ENCODE measurements at regions not wholly inside any gene's neighbourhood (a gene's known extent, or its start where the extent isn't known, plus 50 kb on each side); places are given as distances from the start of the nearest gene placed in this dataset.

DNA sequence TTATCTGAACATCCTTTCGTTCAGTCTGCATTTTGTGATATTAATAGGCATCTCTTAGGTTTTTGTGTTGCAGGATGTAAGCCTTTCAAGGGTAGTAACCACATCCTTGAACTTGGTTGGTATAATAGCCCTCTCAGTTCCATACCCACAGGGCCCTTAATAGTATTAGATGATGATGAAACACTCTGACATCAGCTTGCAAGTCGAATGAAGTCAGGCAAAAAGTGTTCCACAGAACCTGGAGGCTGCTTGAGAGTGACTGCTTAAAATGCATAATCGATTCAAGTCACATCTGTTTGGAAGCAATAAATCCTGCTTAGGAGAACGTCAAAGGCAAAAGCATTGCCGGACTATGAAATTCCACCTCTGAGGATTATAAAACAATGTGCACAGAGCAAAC lies 415.6 kb upstream of the KAZN start:
- WGBS, 2 donors (ENCODE audit: extremely low coverage in 2 of 2, insufficient read length in 2 of 2, insufficient replicate concordance in 1 of 2), result no CpG with 5 or more reads among the region's 5 CpGs
- H3K18ac ChIP-seq (ENCODE audit: low read length), result no peak overlapping the region

GRCh38 chr1:14183329-14183728 lies 415.2 kb upstream of the KAZN start:
- Histone ChIP-seq H3K4me1 (ENCODE audit: control insufficient read depth in 2 of 2, insufficient read depth in 1 of 2, low read depth in 1 of 2, low read length in 2 of 2) (peaks cover 5 to 21% of the 10 kb centered on the region in 2 donors), H3K18ac (ENCODE audit: low read length) (no peak overlapping the region), H2BK12ac (ENCODE audit: low read length) (no peak overlapping the region), H3K4ac (ENCODE audit: low read length) (no peak overlapping the region), H3K27ac (replicated peaks; ENCODE audit: low read length) (no peak overlapping the region), H3K79me1 (ENCODE audit: low read depth, low read length) (no peaks in the 10 kb centered on the region), H3K27me3 (ENCODE audit: control insufficient read depth in 3 of 3, insufficient read depth in 3 of 3, low read depth in 1 of 3, low read length in 3 of 3) (no peaks in the 10 kb centered on the region), H4K91ac (ENCODE audit: low read depth, low read length, poor library complexity) (no peak overlapping the region), H3K23ac (ENCODE audit: low read depth, low read length, poor library complexity) (no peak overlapping the region), H2BK15ac (ENCODE audit: low read length) (no peak overlapping the region), H3K36me3 (replicated peaks in 1 of 2; ENCODE audit: control insufficient read depth in 2 of 2, insufficient read depth in 2 of 2, low read length in 2 of 2) (no peaks in the 10 kb centered on the region), H2BK5ac (ENCODE audit: low read length) (no peak overlapping the region), H3K4me3 (ENCODE audit: low read length in 2 of 2) (no peak overlapping the region), H4K8ac (ENCODE audit: low read depth, low read length) (no peak overlapping the region), H3K14ac (ENCODE audit: low read length) (no peak overlapping the region), H3K4me2 (ENCODE audit: insufficient read depth, low read length, poor library complexity, severe bottlenecking) (no peak overlapping the region), H2AFZ (ENCODE audit: low read length) (peak overlapping the region; percentile 17), H2BK120ac (ENCODE audit: low read depth, low read length) (no peak overlapping the region), H2AK5ac (ENCODE audit: low read depth, low read length) (no peak overlapping the region), H3K9me3 (replicated peaks in 1 of 2; ENCODE audit: control insufficient read depth in 2 of 2, insufficient read depth in 1 of 2, low read depth in 1 of 2, low read length in 2 of 2) (peaks cover 0 to 2% of the 10 kb centered on the region in 2 donors), H3K9ac (ENCODE audit: low read depth, low read length, poor library complexity) (no peak overlapping the region)
- no CpG with 5 or more reads among the region's 11 CpGs for WGBS, 2 donors (ENCODE audit: extremely low coverage in 2 of 2, insufficient read length in 2 of 2, insufficient replicate concordance in 1 of 2)
- no peak for DNase-seq (ENCODE audit: low spot score)

More for the DNA sequence above, 415.6 kb upstream of the KAZN start:
- Histone ChIP-seq H3K9ac (ENCODE audit: low read depth, low read length, poor library complexity) (no peak overlapping the region), H2BK12ac (ENCODE audit: low read length) (no peak overlapping the region), H3K27me3 (ENCODE audit: control insufficient read depth in 3 of 3, insufficient read depth in 3 of 3, low read depth in 1 of 3, low read length in 3 of 3) (no peaks in the 10 kb centered on the region), H3K23ac (ENCODE audit: low read depth, low read length, poor library complexity) (no peak overlapping the region), H3K36me3 (replicated peaks in 1 of 2; ENCODE audit: control insufficient read depth in 2 of 2, insufficient read depth in 2 of 2, low read length in 2 of 2) (no peaks in the 10 kb centered on the region), H3K27ac (replicated peaks; ENCODE audit: low read length) (no peak overlapping the region), H2AK5ac (ENCODE audit: low read depth, low read length) (no peak overlapping the region), H4K91ac (ENCODE audit: low read depth, low read length, poor library complexity) (no peak overlapping the region), H3K14ac (ENCODE audit: low read length) (no peak overlapping the region), H2BK120ac (ENCODE audit: low read depth, low read length) (no peak overlapping the region), H2BK5ac (ENCODE audit: low read length) (no peak overlapping the region), H2BK15ac (ENCODE audit: low read length) (no peak overlapping the region), H4K8ac (ENCODE audit: low read depth, low read length) (no peak overlapping the region), H3K9me3 (replicated peaks in 1 of 2; ENCODE audit: control insufficient read depth in 2 of 2, insufficient read depth in 1 of 2, low read depth in 1 of 2, low read length in 2 of 2) (peaks cover 0 to 2% of the 10 kb centered on the region in 2 donors), H3K4ac (ENCODE audit: low read length) (no peak overlapping the region), H3K4me1 (ENCODE audit: control insufficient read depth in 2 of 2, insufficient read depth in 1 of 2, low read depth in 1 of 2, low read length in 2 of 2) (peaks cover 5 to 21% of the 10 kb centered on the region in 2 donors), H3K4me2 (ENCODE audit: insufficient read depth, low read length, poor library complexity, severe bottlenecking) (no peak overlapping the region), H2AFZ (ENCODE audit: low read length) (no peak overlapping the region), H3K79me1 (ENCODE audit: low read depth, low read length) (no peaks in the 10 kb centered on the region), H3K4me3 (ENCODE audit: low read length in 2 of 2) (no peak overlapping the region)
- no peak for DNase-seq (ENCODE audit: low spot score)

- Histone ChIP-seq H3K4me1 (ENCODE audit: control insufficient read depth in 2 of 2, insufficient read depth in 1 of 2, low read depth in 1 of 2, low read length in 2 of 2) (peaks cover 5 to 21% of the 10 kb centered on the region in 2 donors), H2AFZ (ENCODE audit: low read length) (no peak overlapping the region), H2BK12ac (ENCODE audit: low read length) (no peak overlapping the region), H4K8ac (ENCODE audit: low read depth, low read length) (no peak overlapping the region), H3K23ac (ENCODE audit: low read depth, low read length, poor library complexity) (no peak overlapping the region), H2BK5ac (ENCODE audit: low read length) (no peak overlapping the region), H3K27ac (replicated peaks; ENCODE audit: low read length) (no peak overlapping the region), H3K36me3 (replicated peaks in 1 of 2; ENCODE audit: control insufficient read depth in 2 of 2, insufficient read depth in 2 of 2, low read length in 2 of 2) (no peaks in the 10 kb centered on the region), H4K91ac (ENCODE audit: low read depth, low read length, poor library complexity) (no peak overlapping the region), H3K4me3 (ENCODE audit: low read length in 2 of 2) (no peak overlapping the region), H3K4me2 (ENCODE audit: insufficient read depth, low read length, poor library complexity, severe bottlenecking) (no peak overlapping the region), H2AK5ac (ENCODE audit: low read depth, low read length) (no peak overlapping the region), H3K27me3 (ENCODE audit: control insufficient read depth in 3 of 3, insufficient read depth in 3 of 3, low read depth in 1 of 3, low read length in 3 of 3) (no peaks in the 10 kb centered on the region), H3K9ac (ENCODE audit: low read depth, low read length, poor library complexity) (no peak overlapping the region), H2BK120ac (ENCODE audit: low read depth, low read length) (no peak overlapping the region), H3K18ac (ENCODE audit: low read length) (no peak overlapping the region), H3K4ac (ENCODE audit: low read length) (no peak overlapping the region), H3K14ac (ENCODE audit: low read length) (no peak overlapping the region), H3K79me1 (ENCODE audit: low read depth, low read length) (no peaks in the 10 kb centered on the region), H2BK15ac (ENCODE audit: low read length) (no peak overlapping the region), H3K9me3 (replicated peaks in 1 of 2; ENCODE audit: control insufficient read depth in 2 of 2, insufficient read depth in 1 of 2, low read depth in 1 of 2, low read length in 2 of 2) (peaks cover 0 to 2% of the 10 kb centered on the region in 2 donors)
- WGBS, 2 donors (ENCODE audit: extremely low coverage in 2 of 2, insufficient read length in 2 of 2, insufficient replicate concordance in 1 of 2), result no CpG with 5 or more reads among the region's 6 CpGs
- no peak for DNase-seq (ENCODE audit: low spot score)
These were observed 414.0 kb upstream of the KAZN start for GRCh38 chr1:14184454-14184853.

DNA sequence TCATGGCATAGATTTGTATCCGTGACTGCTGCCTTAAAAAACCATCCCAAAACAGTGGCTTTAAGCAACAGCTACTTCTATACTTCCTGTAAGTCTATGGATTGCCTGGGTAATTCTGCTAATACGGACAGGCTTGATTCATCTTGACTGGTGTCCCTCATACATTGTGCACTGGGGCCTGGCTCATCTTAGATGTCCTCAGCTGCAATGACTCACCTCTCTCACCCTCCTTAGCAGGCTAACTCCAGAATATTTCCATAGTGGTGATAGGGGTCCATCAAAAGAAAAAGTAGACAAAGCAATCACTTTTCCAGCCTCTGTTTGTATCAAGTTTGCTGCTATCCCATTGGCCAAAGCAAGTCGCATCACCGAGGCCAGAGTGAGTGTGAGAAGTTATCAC lies 409.1 kb upstream of the KAZN start:
- DNase-seq (ENCODE audit: low spot score), result no peak
- H2BK15ac ChIP-seq (ENCODE audit: low read length), result no peak overlapping the region
- no peak overlapping the region for H3K9ac ChIP-seq (ENCODE audit: low read depth, low read length, poor library complexity)
- no peak overlapping the region for H4K91ac ChIP-seq (ENCODE audit: low read depth, low read length, poor library complexity)
- H3K27me3 ChIP-seq (ENCODE audit: control insufficient read depth in 3 of 3, insufficient read depth in 3 of 3, low read depth in 1 of 3, low read length in 3 of 3), result peaks cover 0 to 7% (median 0%) of the 10 kb centered on the region in 3 experiments
- no peak overlapping the region for H3K4me3 ChIP-seq (ENCODE audit: low read length in 2 of 2)
- no peaks in the 10 kb centered on the region for H3K79me1 ChIP-seq (ENCODE audit: low read depth, low read length)
- no peak overlapping the region for H2BK12ac ChIP-seq (ENCODE audit: low read length)
- WGBS, 2 donors (ENCODE audit: extremely low coverage in 2 of 2, insufficient read length in 2 of 2, insufficient replicate concordance in 1 of 2), result no CpG with 5 or more reads among the region's 4 CpGs
- H3K23ac ChIP-seq (ENCODE audit: low read depth, low read length, poor library complexity), result no peak overlapping the region
- H2AFZ ChIP-seq (ENCODE audit: low read length), result no peak overlapping the region
- H3K27ac ChIP-seq (replicated peaks; ENCODE audit: low read length), result no peak overlapping the region
- no peak overlapping the region for H4K8ac ChIP-seq (ENCODE audit: low read depth, low read length)
- H3K36me3 ChIP-seq (replicated peaks in 1 of 2; ENCODE audit: control insufficient read depth in 2 of 2, insufficient read depth in 2 of 2, low read length in 2 of 2), result no peaks in the 10 kb centered on the region
- no peak overlapping the region for H3K4ac ChIP-seq (ENCODE audit: low read length)
- H3K18ac ChIP-seq (ENCODE audit: low read length), result no peak overlapping the region
- no peaks in the 10 kb centered on the region for H3K9me3 ChIP-seq (replicated peaks in 1 of 2; ENCODE audit: control insufficient read depth in 2 of 2, insufficient read depth in 1 of 2, low read depth in 1 of 2, low read length in 2 of 2)
- H2BK5ac ChIP-seq (ENCODE audit: low read length), result no peak overlapping the region
- H3K4me1 ChIP-seq (ENCODE audit: control insufficient read depth in 2 of 2, insufficient read depth in 1 of 2, low read depth in 1 of 2, low read length in 2 of 2), result no peaks in the 10 kb centered on the region
- H3K14ac ChIP-seq (ENCODE audit: low read length), result no peak overlapping the region
- no peak overlapping the region for H2BK120ac ChIP-seq (ENCODE audit: low read depth, low read length)
- H2AK5ac ChIP-seq (ENCODE audit: low read depth, low read length), result no peak overlapping the region
- H3K4me2 ChIP-seq (ENCODE audit: insufficient read depth, low read length, poor library complexity, severe bottlenecking), result no peak overlapping the region
